ENCODE measurements at regions not wholly inside any gene's neighbourhood (a gene's known extent, or its start where the extent isn't known, plus 50 kb on each side); places are given as distances from the start of the nearest gene placed in this dataset.

- no peaks in the 10 kb centered on the region for H3K27me3 ChIP-seq (ENCODE audit: control insufficient read depth, insufficient read depth, low read length)
- H3K4me3 ChIP-seq (ENCODE audit: low read depth, low read length) = no peak overlapping the region
- H3K36me3 ChIP-seq (ENCODE audit: control insufficient read depth, insufficient read depth, low read length) = no peaks in the 10 kb centered on the region
- no peak for TF ChIP-seq CTCF (IDR thresholded peaks at IDR 0.05; ENCODE audit: insufficient read depth, low read length, poor library complexity, severe bottlenecking)
- no peak for DNase-seq (ENCODE audit: low read depth)
Observed at GRCh38 chr10:47169581-47169980, 130.4 kb upstream of the GDF10 start.

DNA sequence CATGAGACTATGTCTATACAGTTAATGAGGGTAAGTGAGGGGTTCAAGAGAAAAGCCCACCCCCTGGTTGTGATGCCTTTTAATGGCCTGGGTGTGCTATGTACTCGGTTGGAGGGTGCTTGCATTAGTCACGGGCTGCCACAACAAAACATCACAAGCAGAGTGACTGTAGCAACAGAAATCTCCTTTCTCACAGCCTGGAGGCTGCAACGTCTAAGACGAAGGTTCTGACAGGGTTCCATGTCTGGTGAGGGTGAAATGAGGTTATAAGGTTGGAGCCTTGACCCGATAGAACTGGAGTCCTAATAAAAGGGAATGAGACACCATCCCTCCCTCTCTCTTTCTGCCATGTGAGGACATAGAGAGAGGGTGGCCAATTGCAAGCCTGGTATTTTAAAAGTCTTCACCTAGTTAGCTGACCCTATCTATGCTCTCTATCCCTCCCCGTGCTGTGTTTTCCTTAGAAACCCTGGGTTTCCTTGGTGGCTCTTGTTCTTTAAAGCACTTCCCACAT lies 126.0 kb upstream of the GDF10 start:
- DNase-seq (ENCODE audit: low read depth) = no peak
- peaks cover 2% of the 10 kb centered on the region for H3K27me3 ChIP-seq (ENCODE audit: control insufficient read depth, insufficient read depth, low read length)
- no peak for TF ChIP-seq CTCF (IDR thresholded peaks at IDR 0.05; ENCODE audit: insufficient read depth, low read length, poor library complexity, severe bottlenecking)

DNA sequence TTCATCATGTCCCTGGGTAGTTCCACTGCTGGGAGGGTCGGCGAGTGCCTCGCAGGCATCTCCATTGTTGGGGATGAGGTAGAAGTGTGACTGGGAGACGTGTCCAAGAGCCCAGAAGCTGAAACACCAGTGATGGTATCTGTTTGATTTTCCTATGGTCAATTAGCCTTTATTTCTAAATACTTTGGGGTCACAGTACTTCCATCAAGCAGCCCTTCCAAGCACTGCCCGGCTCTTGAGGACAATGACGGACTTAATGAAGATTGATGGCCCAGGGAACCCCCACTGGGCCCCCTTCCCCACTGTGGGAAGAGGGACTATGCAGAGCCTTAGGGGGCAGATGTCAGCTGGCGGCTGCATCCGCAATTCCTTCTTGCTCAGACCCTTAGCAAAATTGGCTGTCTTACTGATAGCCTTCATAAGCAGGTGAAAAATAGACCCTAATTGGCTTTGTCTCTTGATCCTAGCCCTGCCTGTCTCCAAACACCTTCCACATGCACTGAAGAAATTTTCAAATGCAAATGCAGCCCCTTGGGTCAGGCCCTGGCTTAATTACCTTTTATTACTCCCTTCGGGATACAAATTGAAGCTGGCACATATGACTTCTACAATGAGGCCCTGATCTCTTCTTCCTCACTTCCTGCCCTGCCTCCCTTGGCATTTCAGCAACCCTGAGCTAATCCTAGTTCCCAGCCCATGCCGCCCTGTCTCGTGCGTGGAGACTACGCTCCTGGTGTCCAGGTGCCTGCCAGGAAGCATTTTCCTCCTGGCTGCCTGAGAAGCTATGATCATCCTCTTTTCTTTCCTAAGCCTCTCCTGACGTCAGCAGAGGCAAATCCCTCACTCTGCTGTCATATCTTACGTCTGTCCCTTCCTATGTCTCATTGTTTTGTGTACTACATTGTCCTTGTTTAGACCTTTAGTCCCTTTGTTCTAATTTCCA lies 124.5 kb upstream of the GDF10 start:
- Histone ChIP-seq H3K36me3 (ENCODE audit: control insufficient read depth, insufficient read depth, low read length) (no peaks in the 10 kb centered on the region), H3K4me3 (ENCODE audit: low read depth, low read length) (no peak overlapping the region), H3K27me3 (ENCODE audit: control insufficient read depth, insufficient read depth, low read length) (peaks cover 2% of the 10 kb centered on the region)
- DNase-seq (ENCODE audit: low read depth) = no peak
- TF ChIP-seq CTCF (IDR thresholded peaks at IDR 0.05; ENCODE audit: insufficient read depth, low read length, poor library complexity, severe bottlenecking) = no peak

More for the DNA sequence above, 126.0 kb upstream of the GDF10 start:
- H3K36me3 ChIP-seq (ENCODE audit: control insufficient read depth, insufficient read depth, low read length) = no peaks in the 10 kb centered on the region
- H3K4me3 ChIP-seq (ENCODE audit: low read depth, low read length) = no peak overlapping the region

DNA sequence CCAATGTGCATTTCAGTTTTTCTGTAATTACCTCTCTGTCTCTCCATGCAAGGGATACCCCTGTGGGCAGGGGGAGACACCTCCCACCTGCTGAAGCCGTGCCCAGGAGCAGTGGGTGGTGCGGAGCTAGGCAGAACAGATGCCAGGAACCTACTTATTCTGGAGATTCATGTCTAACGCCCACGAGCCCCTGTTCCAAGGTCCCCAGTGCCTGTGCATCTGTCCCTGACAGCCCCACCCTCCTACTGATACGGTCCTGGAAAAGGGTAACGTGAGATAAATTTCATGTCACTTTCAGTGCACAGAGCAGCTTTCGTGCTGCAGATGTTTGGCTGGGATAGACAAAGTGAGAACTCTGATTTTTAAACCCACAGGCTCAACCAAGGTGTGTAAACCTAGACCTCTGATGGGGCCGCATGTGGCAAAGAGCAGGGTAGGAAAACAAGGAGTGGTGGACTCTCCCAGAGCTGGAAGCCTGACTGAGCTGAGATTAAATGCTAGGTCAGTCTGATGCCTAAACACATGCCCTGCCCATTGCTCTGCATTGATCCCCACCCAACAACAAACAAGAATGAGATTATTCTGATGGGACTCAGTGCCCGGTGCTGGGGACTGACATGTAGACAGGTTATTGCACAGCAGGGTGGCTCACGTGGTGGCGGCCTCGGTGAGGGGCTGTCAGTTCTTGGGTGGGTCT lies 123.6 kb upstream of the GDF10 start:
- Histone ChIP-seq H3K36me3 (ENCODE audit: control insufficient read depth, insufficient read depth, low read length) (no peaks in the 10 kb centered on the region), H3K4me3 (ENCODE audit: low read depth, low read length) (no peak overlapping the region), H3K27me3 (ENCODE audit: control insufficient read depth, insufficient read depth, low read length) (peaks cover 2% of the 10 kb centered on the region)
- no peak for TF ChIP-seq CTCF (IDR thresholded peaks at IDR 0.05; ENCODE audit: insufficient read depth, low read length, poor library complexity, severe bottlenecking)
- DNase-seq (ENCODE audit: low read depth) = no peak

DNA sequence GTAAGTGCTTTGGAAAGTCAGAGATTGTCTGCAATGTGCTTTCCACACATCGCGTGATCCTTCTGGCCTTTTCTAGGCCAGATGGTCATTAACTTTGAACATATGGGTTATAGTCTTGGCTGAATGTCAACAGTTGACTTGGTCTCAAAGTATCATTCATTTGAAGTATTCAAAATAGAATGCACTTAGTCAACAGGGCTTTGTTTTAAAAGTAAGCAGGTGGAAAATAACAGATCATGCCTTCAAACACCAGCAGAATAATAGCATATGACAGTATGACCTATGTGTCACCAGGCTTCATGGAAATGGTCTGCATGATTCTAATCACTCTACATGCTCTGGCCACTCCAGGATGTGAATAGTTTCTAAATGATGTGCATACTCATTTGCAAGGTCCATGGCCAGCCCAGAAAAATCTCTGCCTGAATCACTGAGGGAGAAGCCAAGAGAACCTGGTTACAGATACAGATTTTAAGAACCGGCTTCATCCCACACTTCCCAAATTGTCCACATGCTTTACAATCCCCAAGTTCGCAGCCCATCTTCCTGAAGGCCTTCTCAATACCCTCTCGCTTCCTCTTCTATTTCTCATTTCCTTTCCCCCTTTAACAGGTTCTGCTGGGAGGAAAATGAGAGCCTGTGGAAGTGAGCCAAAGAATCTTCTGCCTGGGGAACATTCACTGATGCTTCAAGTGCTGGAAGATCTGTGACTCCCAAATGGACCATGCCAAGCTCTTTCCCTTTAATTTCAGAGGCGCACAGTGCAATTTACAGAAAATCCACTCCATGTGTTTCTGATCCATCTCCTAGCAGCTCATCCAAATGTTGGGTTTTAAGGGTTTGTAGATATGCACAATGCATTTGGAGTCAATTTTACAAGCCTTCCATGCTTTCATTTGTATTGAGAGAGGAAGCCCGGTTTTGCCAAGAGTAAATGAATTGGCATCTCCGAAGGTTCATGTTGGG lies 122.8 kb upstream of the GDF10 start:
- H3K4me3 ChIP-seq (ENCODE audit: low read depth, low read length) = no peak overlapping the region
- H3K27me3 ChIP-seq (ENCODE audit: control insufficient read depth, insufficient read depth, low read length) = peaks cover 2% of the 10 kb centered on the region
- no peaks in the 10 kb centered on the region for H3K36me3 ChIP-seq (ENCODE audit: control insufficient read depth, insufficient read depth, low read length)
- DNase-seq (ENCODE audit: low read depth) = no peak
- no peak for TF ChIP-seq CTCF (IDR thresholded peaks at IDR 0.05; ENCODE audit: insufficient read depth, low read length, poor library complexity, severe bottlenecking)

Data from kidney epithelial cell (primary cell).